Cardiac septum (tissue), 1 donor: ENCODE measurements at regions not wholly inside any gene's neighbourhood (a gene's known extent, or its start where the extent isn't known, plus 50 kb on each side); places are given as distances from the start of the nearest gene placed in this dataset.
"Not testable (repeated sequence)": the region's sequence is repeated elsewhere in the genome, so short reads cannot be mapped to it uniquely, and the experiment has no call there.

ENCODE experiments used
- DNase-seq: peaks from one replicate; pipeline ENCODE4 v3.0.0-alpha.2; 2020; ENCODE audit warnings: low spot score
- intact Hi-C: fragments of 100-400 bp; cut with DNase I; formaldehyde crosslinking; loops from one replicate; pipeline ENCODE4 v1.14.0; 2022
- donor health status: DM: no; HTN: no; CAD: no.

DNA sequence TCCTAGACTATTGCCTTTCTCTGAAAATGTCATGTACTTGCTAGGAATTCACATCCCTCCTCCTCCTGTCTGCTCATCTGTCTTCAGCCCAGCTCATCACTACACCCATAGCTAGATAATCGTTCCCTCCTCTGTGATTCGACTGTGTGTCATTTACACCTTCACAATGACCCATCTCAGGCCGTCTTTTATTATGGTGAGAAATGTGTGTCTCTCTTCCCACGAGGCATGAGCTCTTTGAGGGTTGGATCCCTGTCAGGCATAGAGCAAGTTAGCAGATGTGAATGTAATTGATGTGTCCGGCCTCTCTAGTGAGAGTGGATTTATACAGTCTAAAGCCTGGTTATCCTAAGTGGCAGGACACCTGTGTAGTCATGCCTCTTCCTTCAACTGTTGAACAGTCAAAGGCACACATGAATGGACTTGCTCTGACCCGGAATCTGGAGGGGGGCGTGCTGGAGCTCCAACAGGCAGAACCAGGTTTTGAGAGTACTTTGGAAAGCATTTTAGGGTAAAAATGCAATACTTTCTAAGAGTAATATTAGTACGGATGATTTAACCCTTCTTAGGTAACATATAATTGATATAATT lies 182.1 kb downstream of the UTRN start:
- intact Hi-C loops = no loop called here

DNA sequence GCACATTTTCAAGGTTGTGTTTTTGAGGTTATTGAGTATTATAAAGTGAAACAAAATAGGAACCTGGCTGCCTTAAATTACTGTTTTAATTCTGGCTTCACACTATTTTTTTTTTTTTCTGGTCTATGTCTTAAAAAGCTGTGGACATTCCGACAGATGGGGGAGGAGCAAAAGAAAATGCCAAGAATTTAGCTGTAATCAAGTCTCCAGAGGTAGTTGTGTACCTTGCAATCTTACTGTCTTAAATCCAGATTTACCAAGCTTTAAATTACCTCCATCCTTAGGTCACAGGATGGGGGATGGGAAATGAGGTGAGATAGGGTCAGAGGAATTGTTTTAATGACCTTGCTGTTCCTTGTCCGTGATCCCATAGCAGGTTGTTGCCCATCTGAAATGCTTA lies 182.8 kb downstream of the UTRN start:
- intact Hi-C loops = no loop called here
- no peak for DNase-seq

More for the DNA sequence above, 182.1 kb downstream of the UTRN start:
- no peak for DNase-seq

GRCh38 chr6:144468709-144469108 lies 183.6 kb downstream of the UTRN start:
- intact Hi-C loops = no loop called here

GRCh38 chr6:144469144-144469575 lies 184.0 kb downstream of the UTRN start:
- no peak for DNase-seq
- intact Hi-C loops = no loop called here

More at GRCh38 chr6:144468709-144469108, 183.6 kb downstream of the UTRN start:
- DNase-seq = no peak

- intact Hi-C loops = not testable (repeated sequence)
These were observed 185.1 kb downstream of the UTRN start for GRCh38 chr6:144470201-144470600.

DNA sequence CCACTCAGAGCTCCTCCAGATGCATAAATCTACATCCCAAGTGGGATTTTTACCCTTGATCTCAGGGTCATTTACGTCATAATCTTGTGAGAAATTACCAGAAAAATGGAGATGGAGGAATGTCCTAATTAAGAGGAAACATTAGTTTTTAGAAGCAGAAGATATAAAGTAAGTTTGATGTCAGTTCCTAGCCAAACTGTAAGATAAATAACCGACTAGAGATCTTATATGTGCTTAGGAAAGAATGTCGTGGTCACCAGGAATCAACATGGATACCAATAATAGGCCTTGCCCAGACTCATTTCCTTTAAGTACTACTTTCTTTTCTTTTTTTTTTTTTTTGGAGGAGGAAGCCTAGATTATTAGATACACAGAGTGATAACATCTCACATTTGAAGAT lies 186.9 kb downstream of the UTRN start:
- no peak for DNase-seq
- intact Hi-C loops = no loop called here

More at GRCh38 chr6:144470201-144470600, 185.1 kb downstream of the UTRN start:
- DNase-seq = not testable (repeated sequence)

- intact Hi-C loops = no loop called here
- DNase-seq = no peak
These were observed 189.2 kb downstream of the UTRN start for GRCh38 chr6:144474290-144474689.

DNA sequence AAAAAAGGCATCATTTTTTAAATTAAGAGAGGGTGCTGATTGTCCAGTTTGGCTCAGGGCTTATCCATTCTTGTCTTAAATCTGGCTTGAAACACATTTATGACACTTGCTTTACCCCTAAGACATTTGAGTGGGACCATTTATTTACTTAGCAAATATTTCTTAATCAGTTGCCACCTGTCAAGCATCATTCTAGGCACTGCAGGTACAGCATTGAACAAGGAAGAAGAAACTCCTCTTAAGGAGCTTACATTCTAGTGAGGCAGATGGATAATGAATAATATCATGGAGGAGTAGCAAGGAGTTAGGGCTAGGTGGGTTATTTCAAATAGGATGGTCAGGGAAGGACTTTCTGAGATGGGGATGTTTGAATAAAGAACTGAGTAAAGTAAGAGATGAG lies 189.8 kb downstream of the UTRN start:
- intact Hi-C loops = loop anchor here (5.0 kb wide), 1 partner anchor 213 kb away; no protein-coding TSS in a partner anchor
- no peak for DNase-seq

DNA sequence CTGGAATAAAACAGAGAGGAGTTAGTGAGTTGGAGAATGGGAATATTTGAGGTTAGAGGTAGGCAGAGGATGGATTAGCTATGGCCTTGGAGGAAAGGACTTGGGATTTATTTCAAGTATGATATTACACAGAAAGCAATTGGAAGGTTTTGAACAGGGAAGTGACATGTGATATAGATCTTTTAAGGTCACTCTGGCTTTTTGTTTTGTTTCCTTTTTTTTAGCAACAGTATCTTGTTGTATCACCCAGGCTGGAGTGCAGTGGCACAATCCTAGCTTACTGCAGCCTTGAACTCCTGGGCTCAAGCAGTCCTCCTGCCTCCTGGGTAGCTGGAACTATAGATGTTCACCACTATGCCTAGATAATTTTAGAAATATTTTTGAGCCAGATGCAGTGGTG lies 190.3 kb downstream of the UTRN start:
- no peak for DNase-seq
- intact Hi-C loops = loop anchor here (5.0 kb wide), 1 partner anchor 213 kb away; no protein-coding TSS in a partner anchor

DNA sequence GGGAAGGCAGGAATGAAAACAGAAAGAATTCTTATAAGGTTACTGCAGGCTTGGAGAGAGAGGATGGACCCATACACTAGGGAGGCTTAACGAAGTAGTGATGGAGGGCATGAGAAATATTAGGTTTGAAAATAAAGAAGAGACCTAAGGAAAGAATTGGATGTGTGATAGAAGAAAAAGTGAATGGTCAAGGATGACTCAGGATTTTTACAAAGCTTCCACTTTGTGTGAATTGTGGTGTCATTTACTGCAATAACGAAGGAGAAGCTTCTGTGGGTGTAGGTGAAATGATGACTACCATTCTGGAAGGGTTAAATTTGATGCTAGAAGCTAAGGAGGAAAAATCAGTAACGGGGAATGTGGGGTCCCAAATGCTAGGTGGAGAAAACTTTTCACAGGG lies 191.2 kb downstream of the UTRN start:
- no peak for DNase-seq
- intact Hi-C loops = loop anchor here (5.0 kb wide), 1 partner anchor 214 kb away; no protein-coding TSS in a partner anchor

- intact Hi-C loops = loop anchor here (5.0 kb wide), 1 partner anchor 215 kb away; no protein-coding TSS in a partner anchor
These were observed 192.3 kb downstream of the UTRN start for GRCh38 chr6:144477396-144477795.

DNA sequence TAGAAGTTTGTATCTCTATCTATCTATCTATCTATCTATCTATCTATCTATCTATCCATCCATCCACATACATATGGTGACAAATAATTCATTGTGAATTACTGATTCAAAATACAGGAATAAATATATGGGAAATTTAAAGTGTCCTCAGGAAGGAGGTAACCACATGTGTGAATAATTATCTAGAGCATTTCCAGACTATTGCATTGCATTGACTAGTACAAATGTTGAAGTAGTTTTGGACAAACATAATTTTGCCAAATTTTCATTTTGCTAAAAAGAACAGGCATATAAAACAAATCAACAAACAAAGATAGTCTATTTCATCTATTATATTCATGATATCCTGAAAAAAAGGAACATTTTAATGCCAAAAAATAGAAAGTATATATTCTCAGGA lies 192.7 kb downstream of the UTRN start:
- intact Hi-C loops = loop anchor here (5.0 kb wide), 1 partner anchor 216 kb away; no protein-coding TSS in a partner anchor

More at GRCh38 chr6:144477396-144477795, 192.3 kb downstream of the UTRN start:
- no peak for DNase-seq

GRCh38 chr6:144478483-144478882 lies 193.3 kb downstream of the UTRN start:
- no peak for DNase-seq
- intact Hi-C loops = loop anchor here (5.0 kb wide), 1 partner anchor 216 kb away; no protein-coding TSS in a partner anchor

More for the DNA sequence above, 192.7 kb downstream of the UTRN start:
- DNase-seq = no peak

DNA sequence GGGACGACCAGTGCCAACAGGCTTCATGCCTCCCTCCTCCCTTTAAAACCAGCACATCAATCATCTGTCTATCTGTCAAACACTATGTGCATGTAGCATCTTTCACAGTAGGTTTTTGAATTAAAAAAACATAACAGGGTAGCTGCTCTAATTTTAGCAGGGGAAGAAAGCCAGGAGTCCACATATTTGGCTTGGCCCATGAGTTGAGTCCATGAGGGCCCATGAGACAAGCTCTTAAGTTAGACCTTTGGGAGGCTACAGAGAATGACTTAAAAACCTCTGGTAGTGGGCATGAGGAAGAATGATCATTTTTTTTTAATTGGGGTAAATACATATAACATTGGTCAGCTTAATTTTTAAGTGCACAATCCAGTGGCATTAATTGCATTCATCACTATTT lies 194.9 kb downstream of the UTRN start:
- no peak for DNase-seq
- intact Hi-C loops = loop anchor here (2.0 to 5.0 kb wide), 4 partner anchors 193 to 373 kb away; partner anchors contain the start of gene UTRN

DNA sequence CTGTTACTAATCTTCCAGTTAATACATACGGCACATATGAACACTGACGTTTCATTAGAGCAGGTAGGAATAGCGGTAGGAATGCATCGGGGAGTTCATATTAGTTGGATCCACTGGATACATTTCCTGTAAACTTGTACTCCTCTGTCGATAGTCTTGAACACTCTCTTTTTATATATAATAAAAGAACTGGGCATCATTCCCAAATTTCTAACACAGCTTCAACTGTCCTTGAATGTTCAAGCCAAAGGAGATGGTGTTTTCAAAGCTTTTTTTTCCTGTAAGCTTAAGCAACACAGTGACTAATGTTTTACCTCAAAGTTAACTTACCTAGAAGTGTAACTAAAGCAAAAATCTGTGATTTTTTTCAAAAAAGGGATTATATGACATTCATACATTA lies 195.3 kb downstream of the UTRN start:
- DNase-seq = no peak
- intact Hi-C loops = loop anchor here (2.0 to 5.0 kb wide), 3 partner anchors 193 to 373 kb away; partner anchors contain the start of gene UTRN

- no peak for DNase-seq
- intact Hi-C loops = loop anchor here (2.0 to 5.0 kb wide), 3 partner anchors 194 to 374 kb away; partner anchors contain the start of gene UTRN
These were observed 196.4 kb downstream of the UTRN start for GRCh38 chr6:144481527-144481926.

DNA sequence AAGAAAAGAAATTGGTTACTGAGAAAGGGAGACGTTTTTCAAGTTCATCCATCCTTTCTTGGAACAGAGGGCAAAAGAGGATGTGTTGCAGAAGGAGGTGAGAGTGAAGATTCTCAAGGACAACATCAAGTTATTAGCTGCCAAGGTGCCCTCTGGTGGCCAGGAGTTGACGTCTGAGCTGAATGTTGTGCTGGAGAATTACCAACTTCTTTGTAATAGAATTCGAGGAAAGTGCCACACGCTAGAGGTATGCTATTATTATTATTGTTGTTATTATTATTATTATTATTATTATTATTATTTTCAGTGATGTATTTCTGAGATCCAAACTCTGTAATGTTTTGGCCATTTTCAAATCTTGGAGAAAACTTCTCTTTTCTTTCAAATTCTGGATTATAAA lies 197.0 kb downstream of the UTRN start:
- intact Hi-C loops = loop anchor here (5.0 kb wide), 2 partner anchors 195 to 375 kb away; partner anchors contain the start of gene UTRN
- DNase-seq = no peak

DNA sequence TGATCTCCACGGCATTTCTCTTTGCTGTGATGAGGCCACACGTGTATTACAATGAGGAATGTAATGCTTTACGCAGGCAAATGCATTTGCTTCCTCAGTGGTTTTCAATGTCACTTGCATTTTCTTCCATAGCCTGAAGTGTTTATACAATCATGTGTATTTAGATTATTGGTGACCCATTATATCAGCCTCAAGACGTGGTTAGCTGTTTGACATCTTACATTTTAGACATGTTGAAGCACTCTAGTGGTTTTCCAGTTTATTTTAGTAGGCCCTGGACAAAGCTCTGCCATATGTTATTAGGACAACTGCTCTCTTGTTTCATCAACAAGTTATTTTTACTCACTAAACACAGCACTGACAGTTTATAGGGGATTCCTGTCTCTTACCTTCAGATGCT lies 200.4 kb downstream of the UTRN start:
- no peak for DNase-seq
- intact Hi-C loops = no loop called here

DNA sequence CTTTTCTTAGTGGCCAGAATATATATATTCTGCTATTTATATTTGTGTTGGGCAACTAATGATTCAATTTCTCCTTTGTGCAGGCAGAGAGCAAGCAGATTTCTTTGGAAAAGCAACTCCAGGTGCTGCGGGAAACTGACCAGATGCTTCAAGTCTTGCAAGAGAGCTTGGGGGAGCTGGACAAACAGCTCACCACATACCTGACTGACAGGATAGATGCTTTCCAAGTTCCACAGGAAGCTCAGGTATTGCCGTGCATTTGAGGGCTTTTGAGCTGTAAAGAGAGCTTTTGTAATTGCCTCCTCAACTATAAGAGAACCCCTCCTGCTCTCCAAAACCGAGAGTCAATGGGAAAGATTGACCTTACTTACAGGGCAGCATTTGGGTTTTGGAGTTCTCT lies 203.5 kb downstream of the UTRN start:
- DNase-seq = no peak
- intact Hi-C loops = no loop called here

DNA sequence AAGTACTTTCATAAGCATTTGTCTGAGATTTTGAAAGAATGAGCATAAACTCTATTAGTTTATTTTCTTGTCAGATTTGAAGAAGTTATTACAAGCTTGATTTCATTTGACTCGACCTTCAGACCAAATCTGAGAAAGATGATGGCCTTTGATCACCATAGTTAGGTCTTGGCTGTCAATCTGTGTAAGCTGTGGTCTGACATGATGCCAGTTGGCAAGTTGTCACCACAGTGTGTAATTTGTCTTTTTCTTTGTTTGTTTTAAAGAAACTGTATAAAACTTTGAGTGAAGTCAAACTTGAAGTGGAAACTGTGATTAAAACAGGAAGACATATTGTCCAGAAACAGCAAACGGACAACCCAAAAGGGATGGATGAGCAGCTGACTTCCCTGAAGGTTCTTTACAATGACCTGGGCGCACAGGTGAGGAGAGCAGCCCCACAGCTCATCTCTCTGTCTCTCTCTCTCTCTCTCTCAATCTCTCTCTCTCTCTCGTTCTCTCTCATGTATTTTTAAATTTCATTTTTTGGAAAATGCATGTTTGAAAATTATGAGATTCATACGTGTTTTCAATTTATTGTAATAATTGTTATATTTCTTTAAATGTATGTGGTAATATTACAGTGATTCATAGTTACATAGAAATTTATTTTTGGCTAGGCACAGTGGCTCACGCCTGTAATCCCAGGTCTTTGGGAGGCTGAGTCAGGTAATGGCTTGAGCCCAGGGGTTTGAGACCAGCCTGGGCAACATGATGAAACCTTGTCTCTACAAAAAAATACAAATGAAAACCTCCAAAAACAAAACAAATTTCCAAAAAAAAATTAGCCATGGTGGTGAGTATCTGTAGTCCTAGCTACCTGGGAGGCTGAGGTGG lies 208.1 kb downstream of the UTRN start:
- intact Hi-C loops = no loop called here

More for the DNA sequence above, 208.1 kb downstream of the UTRN start:
- no peak for DNase-seq
